DOHH2 (cell line): ENCODE measurements at regions not wholly inside any gene's neighbourhood (a gene's known extent, or its start where the extent isn't known, plus 50 kb on each side); places are given as distances from the start of the nearest gene placed in this dataset.

Experiments used
- H3F3A ChIP-seq: fragments of 200-600 bp; sonication (generic), shearing (Covaris generic); 2 replicates; pipeline ENCODE4 v1.6.0; 2016; ENCODE audit warnings: antibody characterized with exemption, mild to moderate bottlenecking; ENCODE audit not compliant: control insufficient read depth, insufficient read depth
- H3K27ac ChIP-seq: fragments of 200-600 bp; sonication (generic); 2 replicates; pipeline ENCODE4 v1.5.1; 2014; ENCODE audit warnings: low read depth, mild to moderate bottlenecking, low read length, moderate library complexity
- H3K27me3 ChIP-seq: fragments of 200-600 bp; sonication (generic); 2 replicates; pipeline ENCODE4 v1.6.1; 2014; ENCODE audit warnings: mild to moderate bottlenecking, low read length, mixed read lengths; ENCODE audit not compliant: control insufficient read depth
- H3K36me3 ChIP-seq: fragments of 200-600 bp; sonication (generic); 2 replicates; pipeline ENCODE4 v1.6.1; 2014; ENCODE audit warnings: mild to moderate bottlenecking, low read length, moderate library complexity, mixed read lengths; ENCODE audit not compliant: control insufficient read depth
- H3K4me1 ChIP-seq: fragments of 200-600 bp; sonication (generic); 2 replicates; pipeline ENCODE4 v1.6.1; 2014; ENCODE audit warnings: mild to moderate bottlenecking, low read length, mixed read lengths; ENCODE audit not compliant: control insufficient read depth
- H3K4me2 ChIP-seq: fragments of 200-600 bp; sonication (generic); 2 replicates; pipeline ENCODE4 v1.6.0; 2014; ENCODE audit warnings: mild to moderate bottlenecking, low read length, moderate library complexity
- H3K4me3 ChIP-seq: fragments of 200-600 bp; sonication (generic); 2 replicates; pipeline ENCODE4 v1.5.1; 2014; ENCODE audit warnings: mild to moderate bottlenecking, low read length, mixed read lengths
- H3K79me2 ChIP-seq: fragments of 200-600 bp; sonication (generic); 2 replicates; pipeline ENCODE4 v1.6.1; 2014; ENCODE audit warnings: mild to moderate bottlenecking, low read length, mixed read lengths; ENCODE audit not compliant: control insufficient read depth
- H3K9me2 ChIP-seq: fragments of 200-600 bp; sonication (generic); replicated peaks from 2 replicates; pipeline ENCODE4 v1.6.1; 2014; ENCODE audit warnings: mild to moderate bottlenecking, low read length, mixed read lengths; ENCODE audit not compliant: control insufficient read depth
- H3K9me3 ChIP-seq: fragments of 200-600 bp; sonication (generic); 2 replicates; pipeline ENCODE4 v1.6.1; 2014; ENCODE audit warnings: antibody characterized with exemption, low read length, mixed read lengths; ENCODE audit not compliant: control insufficient read depth, insufficient read depth
- H4K20me1 ChIP-seq: fragments of 200-600 bp; sonication (generic); 2 replicates; pipeline ENCODE4 v1.6.0; 2014; ENCODE audit warnings: low read depth, mild to moderate bottlenecking, antibody characterized with exemption, low read length, moderate library complexity; ENCODE audit not compliant: control insufficient read depth, insufficient read depth
- CTCF ChIP-seq: fragments of 200-600 bp; sonication (generic); IDR thresholded peaks from one replicate; pipeline ENCODE4 v1.5.1; 2014; ENCODE audit warnings: antibody characterized with exemption, mild to moderate bottlenecking, low read depth, low read length; ENCODE audit not compliant: poor library complexity, severe bottlenecking
- EZH2phosphoT487 ChIP-seq: fragments of 200-600 bp; sonication (generic); IDR thresholded peaks from 2 replicates; pipeline ENCODE4 v1.6.1; 2017; ENCODE audit warnings: borderline replicate concordance, mild to moderate bottlenecking, antibody characterized with exemption, low read length, moderate library complexity, mixed read lengths

DNA sequence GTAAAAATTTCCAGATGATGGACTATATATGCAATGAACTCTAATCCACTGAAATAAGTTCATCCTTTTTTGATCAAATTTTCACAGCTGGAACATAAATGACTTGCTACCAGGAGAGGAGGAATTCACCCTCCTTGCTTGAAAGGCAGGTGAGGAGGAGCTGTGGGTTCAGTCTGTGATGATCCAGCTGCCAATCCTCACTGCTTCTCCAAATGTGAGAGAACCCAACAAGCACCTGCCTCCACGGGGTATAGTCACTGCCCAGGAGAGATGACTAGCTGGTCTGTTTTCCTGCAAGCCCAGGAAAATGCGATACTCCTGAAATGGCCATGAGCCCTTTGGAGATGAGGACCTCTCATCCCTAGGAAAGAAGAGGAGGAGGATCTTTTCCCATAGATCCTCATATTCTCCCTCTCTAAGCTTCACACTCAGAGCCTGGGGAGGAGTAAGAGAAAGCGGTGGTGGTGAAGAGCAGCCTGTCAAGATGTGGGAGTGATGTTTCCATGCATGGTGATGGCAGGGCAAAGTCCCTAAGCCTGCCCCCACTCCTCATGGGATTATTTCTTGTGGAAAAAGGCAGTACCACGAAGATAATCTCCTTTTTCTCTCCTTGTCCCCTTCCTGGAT lies 77.9 kb upstream of the USP47 start:
- H3K4me1 ChIP-seq: no peaks in the 10 kb centered on the region
- peaks cover 7% of the 10 kb centered on the region for H3K27me3 ChIP-seq
- H3K4me2 ChIP-seq: no peak overlapping the region
- H4K20me1 ChIP-seq: no peaks in the 10 kb centered on the region
- H3K9me2 ChIP-seq: no peaks in the 10 kb centered on the region
- H3K9me3 ChIP-seq: no peaks in the 10 kb centered on the region
- H3F3A ChIP-seq: no peaks in the 10 kb centered on the region
- H3K27ac ChIP-seq: no peak overlapping the region
- no peak for TF ChIP-seq CTCF
- no peak for TF ChIP-seq EZH2phosphoT487
- no peaks in the 10 kb centered on the region for H3K79me2 ChIP-seq
- no peak overlapping the region for H3K4me3 ChIP-seq
- H3K36me3 ChIP-seq: no peaks in the 10 kb centered on the region

DNA sequence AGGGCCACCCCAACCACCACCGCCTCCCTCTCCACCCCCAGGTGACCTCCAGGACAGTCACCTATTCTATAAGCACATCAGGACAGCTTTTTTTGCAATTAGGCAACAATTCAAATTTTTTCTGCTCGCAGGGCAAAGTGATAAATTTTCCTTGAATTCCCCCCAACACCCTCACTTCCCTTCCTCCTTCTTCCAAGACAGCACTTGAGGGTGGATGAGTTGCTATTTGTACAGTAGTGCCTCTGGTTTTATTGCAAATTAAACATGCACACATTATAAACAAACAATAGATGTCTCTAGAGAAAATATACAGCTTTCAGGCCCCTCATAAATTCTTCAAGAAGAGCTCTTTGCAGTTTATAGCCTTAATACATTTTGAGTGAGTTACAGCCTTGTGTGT lies 80.9 kb upstream of the USP47 start:
- H3K4me2 ChIP-seq: no peak overlapping the region
- no peaks in the 10 kb centered on the region for H3K36me3 ChIP-seq
- H3K4me1 ChIP-seq: no peaks in the 10 kb centered on the region
- peaks cover 7% of the 10 kb centered on the region for H3K27me3 ChIP-seq
- no peak overlapping the region for H3K27ac ChIP-seq
- H3K79me2 ChIP-seq: no peaks in the 10 kb centered on the region
- no peaks in the 10 kb centered on the region for H4K20me1 ChIP-seq
- no peaks in the 10 kb centered on the region for H3F3A ChIP-seq
- H3K9me3 ChIP-seq: no peaks in the 10 kb centered on the region
- H3K4me3 ChIP-seq: no peak overlapping the region
- TF ChIP-seq CTCF (no peak), EZH2phosphoT487 (no peak)
- H3K9me2 ChIP-seq: no peaks in the 10 kb centered on the region

GRCh38 chr11:11758603-11759196 lies 83.1 kb upstream of the USP47 start:
- Histone ChIP-seq H3K27ac (no peak overlapping the region), H3K27me3 (peaks cover 7% of the 10 kb centered on the region), H3K4me2 (no peak overlapping the region), H3F3A (no peaks in the 10 kb centered on the region), H3K79me2 (no peaks in the 10 kb centered on the region), H3K4me1 (no peaks in the 10 kb centered on the region), H3K36me3 (no peaks in the 10 kb centered on the region), H3K9me3 (no peaks in the 10 kb centered on the region), H3K4me3 (no peak overlapping the region), H3K9me2 (no peaks in the 10 kb centered on the region), H4K20me1 (no peaks in the 10 kb centered on the region)
- TF ChIP-seq EZH2phosphoT487 (no peak), CTCF (no peak)
